T-helper 2 cell treated with Interferon-gamma antibody and Interleukin-4, amounts not matched to agents 5 μg/mL and 100 μg/mL, for 36 hours (primary cell): ENCODE measurements at regions not wholly inside any gene's neighbourhood (a gene's known extent, or its start where the extent isn't known, plus 50 kb on each side); places are given as distances from the start of the nearest gene placed in this dataset.
"Not testable (repeated sequence)": the region's sequence is repeated elsewhere in the genome, so short reads cannot be mapped to it uniquely, and the experiment has no call there.

Experiments
- DNase-seq: peaks from one replicate; pipeline ENCODE4 v3.0.0; 2021; ENCODE audit warnings: low spot score
- H3K27ac Mint-ChIP-seq: one replicate; pipeline ENCODE4 v1.8.0; 2021; ENCODE audit warnings: mild to moderate bottlenecking, mixed read lengths
- H3K27me3 Mint-ChIP-seq: one replicate; pipeline ENCODE4 v1.8.0; 2021; ENCODE audit warnings: low read depth, mixed read lengths
- H3K36me3 Mint-ChIP-seq: one replicate; pipeline ENCODE4 v1.8.0; 2021; ENCODE audit warnings: low read depth, mixed read lengths
- H3K4me1 Mint-ChIP-seq: one replicate; pipeline ENCODE4 v1.8.0; 2021; ENCODE audit warnings: low read depth, mixed read lengths
- H3K4me3 Mint-ChIP-seq: one replicate; pipeline ENCODE4 v1.8.0; 2022; ENCODE audit warnings: mild to moderate bottlenecking, moderate library complexity, mixed read lengths
- H3K9me3 Mint-ChIP-seq: one replicate; pipeline ENCODE4 v1.8.0; 2021; ENCODE audit warnings: mixed read lengths

DNA sequence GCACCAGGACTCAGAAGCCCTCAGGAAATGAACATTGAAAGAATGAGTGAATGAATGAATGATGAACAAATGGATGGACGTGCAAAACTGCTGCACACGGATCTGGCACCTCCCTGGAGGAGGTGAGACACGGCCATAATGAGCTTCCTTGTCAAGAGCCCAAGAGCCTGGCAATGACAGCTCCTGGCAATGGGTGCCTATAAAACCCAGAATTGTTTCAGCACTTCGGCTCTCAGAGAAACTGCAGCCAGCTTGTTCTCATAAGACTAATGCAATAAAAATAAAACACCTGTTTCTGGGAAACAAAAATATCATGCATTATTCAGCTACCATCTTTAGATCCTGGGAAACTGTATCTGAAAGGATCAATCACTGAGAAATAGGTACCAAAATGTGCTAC, 200.5 kb upstream of the SFSWAP start:
- peaks cover 12% of the 10 kb centered on the region for H3K4me1 Mint-ChIP-seq
- no peaks in the 10 kb centered on the region for H3K36me3 Mint-ChIP-seq
- H3K27ac Mint-ChIP-seq = no peak overlapping the region
- no peaks in the 10 kb centered on the region for H3K9me3 Mint-ChIP-seq
- peaks cover 3% of the 10 kb centered on the region for H3K27me3 Mint-ChIP-seq
- DNase-seq = no peak
- H3K4me3 Mint-ChIP-seq = no peak overlapping the region

DNA sequence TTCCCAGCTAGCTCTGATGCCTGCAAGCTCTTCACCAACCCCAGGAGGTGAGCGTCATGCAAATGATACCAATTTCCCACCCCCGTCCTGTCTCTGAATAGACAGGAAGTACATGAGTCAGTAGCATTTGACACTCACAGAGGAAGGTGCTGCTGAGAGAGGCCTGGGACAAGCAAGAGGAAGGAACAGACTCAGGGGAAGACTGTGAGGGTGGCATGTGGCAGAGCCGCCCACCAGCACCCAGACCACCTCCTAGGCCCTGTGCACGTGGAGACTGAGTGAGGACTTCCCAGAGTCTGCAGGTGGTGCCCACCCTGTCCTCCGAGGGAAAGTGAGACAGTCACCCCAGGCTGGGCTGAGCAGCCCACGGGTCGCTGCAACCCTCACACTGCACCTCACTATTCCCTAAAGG, 199.5 kb upstream of the SFSWAP start:
- peaks cover 5% of the 10 kb centered on the region for H3K9me3 Mint-ChIP-seq
- H3K27me3 Mint-ChIP-seq = peaks cover 3% of the 10 kb centered on the region
- DNase-seq = peak; percentile 70

DNA sequence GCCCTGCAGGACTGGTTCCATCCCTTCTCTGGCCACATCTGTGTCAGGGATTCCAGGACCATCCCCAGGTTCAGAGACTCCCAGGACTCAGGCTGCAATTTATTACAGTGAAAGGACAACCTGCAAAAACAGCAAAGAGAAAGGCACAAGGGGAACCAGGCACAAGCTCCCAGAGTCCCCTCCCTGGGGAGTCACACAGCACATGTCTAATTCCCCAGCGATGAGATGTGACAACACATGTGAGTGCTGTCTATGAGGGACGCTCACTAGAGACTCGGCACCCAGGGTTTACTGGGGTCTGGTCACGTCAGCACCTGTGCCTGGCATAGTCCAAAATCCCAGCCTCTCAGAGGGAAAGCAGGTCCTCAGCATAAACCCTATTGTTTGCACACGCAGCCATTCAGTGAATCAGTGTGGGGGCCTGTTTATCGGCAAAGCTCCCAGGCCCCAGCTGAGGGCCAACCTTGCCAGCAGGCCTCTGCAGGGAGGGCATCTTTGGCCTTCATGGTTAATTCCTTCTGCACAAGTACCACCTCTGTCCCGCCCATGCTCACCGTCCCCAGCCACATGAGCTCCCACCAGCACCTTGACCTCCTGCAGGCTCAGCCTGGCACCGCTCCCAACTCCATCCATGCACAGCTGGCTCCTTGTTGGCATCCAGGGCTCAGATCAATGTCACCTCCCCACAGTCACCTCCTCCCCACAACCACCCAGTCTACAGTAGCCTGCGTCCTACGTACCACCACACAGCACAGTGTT, 198.9 kb upstream of the SFSWAP start:
- peak overlapping the region; percentile 25 for H3K4me3 Mint-ChIP-seq
- peaks cover 3% of the 10 kb centered on the region for H3K27me3 Mint-ChIP-seq
- peaks cover 10% of the 10 kb centered on the region for H3K4me1 Mint-ChIP-seq
- peaks cover 7% of the 10 kb centered on the region for H3K9me3 Mint-ChIP-seq
- H3K36me3 Mint-ChIP-seq = no peaks in the 10 kb centered on the region
- no peak for DNase-seq
- peak overlapping the region; percentile 76 for H3K27ac Mint-ChIP-seq

More for the DNA sequence above, 199.5 kb upstream of the SFSWAP start:
- Mint-ChIP-seq H3K4me3 (peak overlapping the region; percentile 25), H3K4me1 (peaks cover 11% of the 10 kb centered on the region), H3K36me3 (no peaks in the 10 kb centered on the region), H3K27ac (peak overlapping the region; percentile 76)

DNA sequence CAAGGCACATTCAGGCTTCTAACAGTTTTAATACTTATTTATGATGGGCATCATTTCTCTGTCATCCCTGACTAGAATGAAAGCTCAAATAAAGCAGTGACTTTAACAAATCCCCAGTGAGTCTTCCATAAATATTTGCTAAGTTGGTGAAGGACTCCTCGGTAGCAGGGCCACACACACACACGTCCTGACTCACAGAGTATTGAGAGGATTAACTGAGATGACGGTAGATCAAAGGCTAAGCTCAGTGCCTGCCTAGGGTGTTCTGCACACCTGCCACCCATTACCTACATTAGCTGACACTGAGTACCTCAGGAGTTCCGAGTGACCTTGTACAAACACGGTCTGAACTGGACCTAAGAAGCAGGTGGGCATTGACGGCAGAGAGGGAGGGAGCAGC, 197.3 kb upstream of the SFSWAP start:
- Mint-ChIP-seq H3K4me3 (no peak overlapping the region), H3K27ac (no peak overlapping the region), H3K9me3 (peaks cover 13% of the 10 kb centered on the region), H3K4me1 (peaks cover 10% of the 10 kb centered on the region), H3K36me3 (no peaks in the 10 kb centered on the region), H3K27me3 (peaks cover 8% of the 10 kb centered on the region)
- no peak for DNase-seq

DNA sequence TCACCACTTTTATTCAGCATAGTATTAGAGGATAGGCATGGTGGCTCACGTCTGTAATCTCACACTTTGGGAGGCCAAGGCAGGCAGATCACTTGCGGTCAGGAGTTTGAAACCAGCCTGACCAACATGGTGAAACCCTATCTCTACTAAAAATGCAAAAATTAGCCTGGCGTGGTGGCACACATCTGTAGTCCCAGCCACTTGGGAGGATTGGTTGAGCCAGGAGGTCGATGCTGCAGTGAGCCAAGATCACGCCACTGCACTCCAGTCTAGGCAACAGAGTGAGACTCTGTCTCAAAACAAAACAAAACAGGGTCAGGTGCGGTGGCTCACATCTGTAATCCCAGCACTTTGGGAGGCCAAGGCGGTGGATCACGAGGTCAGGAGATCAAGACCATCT, 190.3 kb upstream of the SFSWAP start:
- Mint-ChIP-seq H3K9me3 (peaks cover 13% of the 10 kb centered on the region), H3K27me3 (peaks cover 19% of the 10 kb centered on the region)
- H3K4me1 Mint-ChIP-seq, H3K4me3 Mint-ChIP-seq, H3K36me3 Mint-ChIP-seq, DNase-seq, H3K27ac Mint-ChIP-seq: not testable (repeated sequence)

DNA sequence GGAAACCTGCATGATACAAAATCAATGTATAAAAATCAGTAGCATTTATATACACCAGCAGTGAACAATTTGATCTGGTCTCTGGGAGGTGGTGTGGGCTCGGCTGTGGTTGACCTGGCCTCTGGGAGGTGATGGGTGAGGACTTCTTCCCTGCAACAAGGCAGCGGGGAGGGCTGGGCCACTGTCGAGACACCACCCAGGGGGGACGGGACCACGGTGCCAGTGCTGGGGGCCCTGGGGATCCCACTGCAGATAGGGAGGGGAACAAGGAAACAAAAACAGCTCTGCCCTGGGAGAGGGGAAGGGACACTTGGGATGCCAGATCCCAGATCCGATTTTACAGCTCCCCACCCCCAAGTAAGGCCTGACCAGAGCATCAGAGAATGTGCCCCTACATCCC, 189.6 kb upstream of the SFSWAP start:
- H3K27ac Mint-ChIP-seq = no peak overlapping the region
- peaks cover 19% of the 10 kb centered on the region for H3K27me3 Mint-ChIP-seq
- no peaks in the 10 kb centered on the region for H3K4me1 Mint-ChIP-seq
- H3K4me3 Mint-ChIP-seq = no peak overlapping the region
- peaks cover 9% of the 10 kb centered on the region for H3K9me3 Mint-ChIP-seq
- no peaks in the 10 kb centered on the region for H3K36me3 Mint-ChIP-seq
- no peak for DNase-seq

DNA sequence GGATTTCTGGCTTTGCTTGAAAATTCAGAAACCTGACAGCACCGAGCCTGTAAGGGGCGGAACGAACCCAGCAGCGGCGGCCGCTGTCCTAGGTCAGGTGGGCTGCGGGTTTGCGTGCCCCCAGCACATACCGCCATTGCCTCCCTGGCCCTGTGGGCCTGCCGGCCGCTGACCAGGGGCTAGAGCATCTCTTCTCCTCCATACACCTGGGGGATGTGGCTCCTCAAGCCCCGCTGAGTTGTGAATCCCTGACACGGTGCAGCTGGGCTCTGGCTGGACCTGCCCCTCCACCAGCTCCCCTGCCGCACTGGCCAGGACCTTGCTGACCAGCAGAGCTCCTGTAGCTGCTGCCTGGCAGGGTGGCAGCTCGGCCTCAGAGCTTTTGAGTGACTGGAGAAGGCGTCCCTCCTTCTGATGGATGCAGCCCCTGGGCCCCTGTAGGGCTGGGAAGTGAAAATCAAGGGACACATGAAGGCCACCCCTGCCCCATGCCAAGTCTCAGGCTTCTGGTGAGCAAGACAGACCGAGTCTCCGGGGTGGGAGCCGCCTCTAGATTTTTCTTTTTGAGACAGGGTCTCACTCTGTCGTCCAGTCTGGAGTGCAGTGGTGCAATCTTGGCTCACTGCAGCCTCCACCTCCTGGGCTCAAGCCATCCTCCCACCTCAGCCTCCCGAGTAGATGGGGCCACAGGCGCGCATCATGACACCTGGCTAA, 184.9 kb upstream of the SFSWAP start:
- H3K36me3 Mint-ChIP-seq = no peaks in the 10 kb centered on the region
- H3K27me3 Mint-ChIP-seq = no peaks in the 10 kb centered on the region
- DNase-seq = no peak

DNA sequence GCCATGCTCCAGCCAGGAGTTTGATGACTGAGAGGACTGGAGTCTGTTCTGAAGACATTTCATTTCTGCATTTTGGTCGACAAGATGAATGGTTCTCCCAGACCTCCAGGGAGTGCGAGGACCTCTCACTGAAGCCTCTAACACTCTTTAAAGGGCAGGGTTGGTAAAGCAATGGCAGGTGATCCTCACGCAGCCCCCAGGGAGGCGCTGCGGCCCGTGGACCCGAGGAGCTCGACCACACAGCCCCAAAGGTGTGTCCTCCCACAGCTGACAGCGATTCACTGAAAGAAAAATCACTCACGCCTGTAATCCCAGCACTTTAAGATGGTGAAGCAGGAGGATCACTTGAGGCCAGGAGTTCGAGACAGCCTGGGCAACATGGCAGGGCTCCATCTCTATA, 183.8 kb upstream of the SFSWAP start:
- Mint-ChIP-seq H3K4me3 (no peak overlapping the region), H3K9me3 (no peaks in the 10 kb centered on the region), H3K36me3 (no peaks in the 10 kb centered on the region), H3K27me3 (no peaks in the 10 kb centered on the region), H3K4me1 (peaks cover 8% of the 10 kb centered on the region), H3K27ac (no peak overlapping the region)
- no peak for DNase-seq

More for the DNA sequence above, 184.9 kb upstream of the SFSWAP start:
- Mint-ChIP-seq H3K27ac (no peak overlapping the region), H3K4me3 (no peak overlapping the region), H3K9me3 (no peaks in the 10 kb centered on the region), H3K4me1 (peaks cover 8% of the 10 kb centered on the region)

DNA sequence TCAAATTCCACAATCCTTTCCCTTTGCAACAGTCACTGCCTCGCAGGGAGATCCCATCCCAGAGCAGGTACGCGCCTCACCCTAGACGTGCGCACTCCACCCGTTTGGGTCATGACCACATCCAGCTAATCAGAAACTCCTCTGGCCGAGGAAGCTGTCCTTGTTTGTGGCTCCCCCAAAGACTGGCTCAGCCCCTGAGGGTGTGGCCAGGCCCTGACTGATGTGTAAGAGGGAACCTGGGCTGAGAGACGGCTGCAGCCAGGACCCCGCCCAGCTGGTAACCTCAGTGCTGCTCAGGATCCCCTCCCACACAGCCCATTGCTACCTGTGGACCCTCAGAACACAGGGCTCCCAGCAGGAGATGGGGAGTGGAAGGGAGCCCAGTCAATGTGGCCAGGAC, 183.2 kb upstream of the SFSWAP start:
- H3K4me1 Mint-ChIP-seq = peaks cover 8% of the 10 kb centered on the region
- H3K36me3 Mint-ChIP-seq = no peaks in the 10 kb centered on the region
- DNase-seq = no peak
- H3K9me3 Mint-ChIP-seq = no peaks in the 10 kb centered on the region
- no peaks in the 10 kb centered on the region for H3K27me3 Mint-ChIP-seq
- no peak overlapping the region for H3K4me3 Mint-ChIP-seq
- no peak overlapping the region for H3K27ac Mint-ChIP-seq

DNA sequence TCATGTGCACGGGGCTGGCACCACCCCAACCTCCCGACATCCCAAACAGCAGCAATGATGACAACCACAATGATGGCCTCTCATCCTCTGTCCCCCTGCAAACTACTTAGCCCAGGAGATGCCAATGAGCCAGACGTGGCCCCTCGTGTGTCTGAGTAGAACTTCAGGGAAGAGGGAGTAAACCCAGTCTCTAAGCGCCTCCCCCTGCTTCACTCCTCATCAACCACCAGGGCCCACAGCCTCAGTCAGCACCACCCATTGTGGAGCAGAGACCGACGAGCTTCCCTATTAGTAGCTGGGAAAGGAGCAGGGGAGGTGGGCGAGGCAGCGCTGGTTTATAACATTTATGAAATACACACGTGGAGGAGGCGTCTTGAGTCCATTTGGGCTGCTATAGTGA, 182.7 kb upstream of the SFSWAP start:
- no peak overlapping the region for H3K27ac Mint-ChIP-seq
- H3K9me3 Mint-ChIP-seq = no peaks in the 10 kb centered on the region
- peaks cover 8% of the 10 kb centered on the region for H3K4me1 Mint-ChIP-seq
- H3K4me3 Mint-ChIP-seq = no peak overlapping the region
- DNase-seq = no peak
- no peaks in the 10 kb centered on the region for H3K36me3 Mint-ChIP-seq
- H3K27me3 Mint-ChIP-seq = no peaks in the 10 kb centered on the region

DNA sequence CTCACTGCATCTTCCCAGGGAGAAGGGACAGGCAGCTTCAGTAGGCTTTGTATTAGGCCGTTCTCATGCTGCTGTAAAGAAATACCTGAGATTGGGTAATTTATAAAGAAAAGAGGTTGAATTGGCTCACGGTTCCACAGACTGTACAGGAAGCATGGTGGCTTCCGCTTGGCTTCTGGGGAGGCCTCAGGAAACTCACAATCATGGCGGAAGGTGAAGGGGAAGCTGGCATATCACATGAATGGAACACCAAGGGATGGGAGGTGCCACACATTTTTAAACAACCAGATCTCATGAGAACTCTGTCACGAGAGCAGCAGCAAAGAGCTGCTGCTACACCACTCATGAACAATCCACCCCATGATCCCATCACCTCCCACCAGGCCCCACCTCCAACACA, 182.2 kb upstream of the SFSWAP start:
- Mint-ChIP-seq H3K4me1 (peaks cover 8% of the 10 kb centered on the region), H3K9me3 (no peaks in the 10 kb centered on the region), H3K27ac (no peak overlapping the region), H3K27me3 (no peaks in the 10 kb centered on the region), H3K36me3 (no peaks in the 10 kb centered on the region), H3K4me3 (no peak overlapping the region)
- DNase-seq = no peak

DNA sequence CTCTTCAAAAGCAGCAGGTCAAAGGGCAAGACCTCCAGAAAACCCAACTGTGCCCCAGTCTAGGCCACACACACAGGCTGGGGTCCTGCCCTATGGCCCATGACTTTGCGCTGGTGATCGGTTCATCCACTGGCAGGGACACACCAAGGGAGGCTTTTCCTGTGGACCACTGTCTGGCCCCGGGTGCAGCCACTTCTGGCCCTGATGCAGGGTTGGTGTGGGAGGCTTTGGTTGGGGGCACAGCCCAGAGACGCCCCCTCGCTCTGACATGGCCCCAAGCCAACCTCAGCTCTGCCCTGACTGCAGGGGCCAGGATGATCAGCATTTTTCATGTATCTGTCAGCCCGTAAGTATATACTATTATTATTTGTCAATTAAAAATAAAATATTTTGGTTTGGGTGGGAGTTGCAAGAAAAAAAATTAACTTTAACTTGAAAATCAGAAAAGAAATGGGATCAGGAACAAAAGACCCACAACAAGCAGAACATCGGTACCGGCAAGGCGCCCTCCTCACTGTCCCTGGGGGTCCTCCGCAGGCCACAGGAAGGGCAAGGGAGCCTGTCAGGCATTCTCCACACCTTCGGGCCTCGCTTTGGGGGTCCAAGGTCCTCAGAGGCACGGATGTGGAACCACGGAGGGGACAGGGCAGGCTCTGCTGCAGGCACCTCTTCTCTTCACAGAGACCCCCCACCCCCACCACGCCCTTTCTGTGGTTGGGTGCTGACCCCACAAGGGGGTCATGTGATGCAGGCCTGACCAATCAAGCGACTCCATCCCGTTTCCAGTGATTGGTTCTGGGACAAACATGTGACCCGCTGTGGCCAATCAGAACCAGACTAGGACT, 181.5 kb upstream of the SFSWAP start:
- Mint-ChIP-seq H3K36me3 (no peaks in the 10 kb centered on the region), H3K4me1 (peaks cover 8% of the 10 kb centered on the region), H3K4me3 (no peak overlapping the region), H3K9me3 (no peaks in the 10 kb centered on the region), H3K27ac (no peak overlapping the region), H3K27me3 (no peaks in the 10 kb centered on the region)
- no peak for DNase-seq

DNA sequence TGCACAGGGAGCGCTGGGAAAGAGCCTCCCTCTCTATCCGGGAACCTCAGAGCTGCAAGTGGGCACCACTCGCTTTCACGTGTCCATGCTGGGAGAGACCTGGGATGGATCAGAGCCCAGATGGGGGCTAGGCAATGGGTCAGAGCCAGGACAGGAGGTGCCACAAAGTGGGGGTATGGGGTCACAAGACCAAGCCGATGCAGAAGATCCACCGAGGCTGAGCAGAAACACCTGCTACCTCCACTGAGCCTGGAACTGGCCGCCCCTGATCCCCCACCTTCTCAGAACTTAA, 180.9 kb upstream of the SFSWAP start:
- H3K27me3 Mint-ChIP-seq = no peaks in the 10 kb centered on the region
- no peaks in the 10 kb centered on the region for H3K9me3 Mint-ChIP-seq
- H3K4me3 Mint-ChIP-seq = no peak overlapping the region
- no peak for DNase-seq
- no peaks in the 10 kb centered on the region for H3K36me3 Mint-ChIP-seq
- no peak overlapping the region for H3K27ac Mint-ChIP-seq
- peaks cover 8% of the 10 kb centered on the region for H3K4me1 Mint-ChIP-seq

DNA sequence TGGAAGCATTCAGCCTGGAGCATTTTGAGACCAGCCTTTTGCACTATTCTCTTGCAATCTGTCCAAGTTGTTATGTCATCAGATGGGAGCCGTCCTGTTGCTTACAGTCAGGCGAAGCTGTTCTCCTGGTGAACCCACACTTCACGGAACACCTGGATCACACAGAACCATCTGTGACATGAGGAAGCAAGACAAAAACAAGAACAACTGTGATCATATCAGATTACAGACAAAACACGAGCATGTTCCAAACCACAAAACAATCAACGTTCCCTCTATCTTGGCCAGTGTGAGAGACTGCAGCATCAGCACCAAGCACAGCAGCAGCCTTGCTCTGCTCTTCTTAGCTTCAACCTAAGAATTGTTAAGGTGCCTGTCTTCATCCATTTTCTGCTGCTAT, 180.5 kb upstream of the SFSWAP start:
- Mint-ChIP-seq H3K27ac (no peak overlapping the region), H3K27me3 (no peaks in the 10 kb centered on the region), H3K9me3 (no peaks in the 10 kb centered on the region), H3K4me1 (peaks cover 8% of the 10 kb centered on the region), H3K4me3 (no peak overlapping the region), H3K36me3 (no peaks in the 10 kb centered on the region)
- no peak for DNase-seq
